Osteocyte (in vitro differentiated cells): ENCODE measurements at regions not wholly inside any gene's neighbourhood (a gene's known extent, or its start where the extent isn't known, plus 50 kb on each side); places are given as distances from the start of the nearest gene placed in this dataset.
"Not testable (repeated sequence)": the region's sequence is repeated elsewhere in the genome, so short reads cannot be mapped to it uniquely, and the experiment has no call there.

Source experiments
- DNase-seq: peaks from one replicate; pipeline ENCODE4 v3.0.0; 2021; ENCODE audit warnings: mixed read lengths; ENCODE audit not compliant: unreplicated experiment; ENCODE audit errors: extremely low spot score
- H3K27ac Mint-ChIP-seq: one replicate; pipeline ENCODE4 v1.8.0; 2021; ENCODE audit warnings: mild to moderate bottlenecking, mixed read lengths; ENCODE audit not compliant: unreplicated experiment
- H3K27me3 Mint-ChIP-seq: one replicate; pipeline ENCODE4 v1.8.0; 2021; ENCODE audit warnings: mixed read lengths; ENCODE audit not compliant: unreplicated experiment
- H3K36me3 Mint-ChIP-seq: one replicate; pipeline ENCODE4 v1.8.0; 2021; ENCODE audit warnings: mixed read lengths; ENCODE audit not compliant: unreplicated experiment
- H3K4me1 Mint-ChIP-seq: one replicate; pipeline ENCODE4 v1.8.0; 2021; ENCODE audit warnings: mixed read lengths; ENCODE audit not compliant: unreplicated experiment
- H3K4me3 Mint-ChIP-seq: one replicate; pipeline ENCODE4 v1.8.0; 2021; ENCODE audit warnings: mild to moderate bottlenecking, moderate library complexity, mixed read lengths; ENCODE audit not compliant: unreplicated experiment
- H3K9me3 Mint-ChIP-seq: one replicate; pipeline ENCODE4 v1.8.0; 2021; ENCODE audit warnings: mixed read lengths; ENCODE audit not compliant: unreplicated experiment
- TF ChIP-seq, protein P1 (sequence below): fragments of 200-600 bp; sonication (generic); IDR thresholded peaks from 2 replicates; pipeline ENCODE4 v1.5.0; 2021; ENCODE audit warnings: antibody characterized with exemption, mild to moderate bottlenecking, moderate library complexity

DNA sequence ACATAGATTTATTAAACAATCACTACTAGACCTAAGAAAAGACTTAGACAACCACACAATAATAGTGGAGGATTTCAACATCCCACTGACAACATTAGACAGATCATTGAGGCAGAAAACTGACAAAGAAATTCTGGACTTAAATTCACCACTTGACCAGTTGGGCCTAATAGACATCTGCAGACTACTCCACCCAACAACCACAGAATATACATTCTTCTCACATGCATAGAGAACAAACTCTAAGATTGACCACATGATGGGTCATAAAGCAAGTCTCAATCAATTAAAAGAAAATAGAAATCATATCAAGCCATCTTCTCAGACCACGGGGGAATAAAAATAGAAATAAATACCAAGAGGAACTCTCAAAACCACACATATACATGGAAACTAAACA lies 136.7 kb upstream of the ARG1 start:
- H3K27me3 Mint-ChIP-seq = peaks cover 26% of the 10 kb centered on the region
- H3K9me3 Mint-ChIP-seq = peaks cover 14% of the 10 kb centered on the region
- no peak overlapping the region for H3K27ac Mint-ChIP-seq
- no peak for DNase-seq
- H3K4me1 Mint-ChIP-seq = no peaks in the 10 kb centered on the region
- no peak overlapping the region for H3K4me3 Mint-ChIP-seq
- H3K36me3 Mint-ChIP-seq = no peaks in the 10 kb centered on the region
- TF ChIP-seq, protein P1, sequence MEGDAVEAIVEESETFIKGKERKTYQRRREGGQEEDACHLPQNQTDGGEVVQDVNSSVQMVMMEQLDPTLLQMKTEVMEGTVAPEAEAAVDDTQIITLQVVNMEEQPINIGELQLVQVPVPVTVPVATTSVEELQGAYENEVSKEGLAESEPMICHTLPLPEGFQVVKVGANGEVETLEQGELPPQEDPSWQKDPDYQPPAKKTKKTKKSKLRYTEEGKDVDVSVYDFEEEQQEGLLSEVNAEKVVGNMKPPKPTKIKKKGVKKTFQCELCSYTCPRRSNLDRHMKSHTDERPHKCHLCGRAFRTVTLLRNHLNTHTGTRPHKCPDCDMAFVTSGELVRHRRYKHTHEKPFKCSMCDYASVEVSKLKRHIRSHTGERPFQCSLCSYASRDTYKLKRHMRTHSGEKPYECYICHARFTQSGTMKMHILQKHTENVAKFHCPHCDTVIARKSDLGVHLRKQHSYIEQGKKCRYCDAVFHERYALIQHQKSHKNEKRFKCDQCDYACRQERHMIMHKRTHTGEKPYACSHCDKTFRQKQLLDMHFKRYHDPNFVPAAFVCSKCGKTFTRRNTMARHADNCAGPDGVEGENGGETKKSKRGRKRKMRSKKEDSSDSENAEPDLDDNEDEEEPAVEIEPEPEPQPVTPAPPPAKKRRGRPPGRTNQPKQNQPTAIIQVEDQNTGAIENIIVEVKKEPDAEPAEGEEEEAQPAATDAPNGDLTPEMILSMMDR = no peak

DNA sequence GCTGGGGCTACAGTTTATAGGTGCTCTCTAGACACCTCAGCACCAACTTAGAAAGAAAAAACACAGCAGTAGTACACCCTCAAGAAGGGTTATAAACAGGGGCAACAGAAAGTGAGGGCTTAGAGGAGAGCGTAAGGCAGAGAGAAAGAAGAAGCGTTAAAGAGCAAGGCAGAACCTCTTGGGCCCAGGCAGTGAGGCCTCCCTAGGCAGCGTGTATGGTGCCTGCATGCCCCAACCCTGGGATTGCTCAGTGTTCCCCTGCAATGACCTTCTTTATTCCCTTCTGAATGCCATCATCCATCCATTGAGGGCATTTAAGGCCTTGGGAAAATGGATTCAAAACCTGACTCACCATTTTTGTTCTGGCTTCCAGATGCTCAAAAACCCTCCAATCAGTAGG lies 130.0 kb upstream of the ARG1 start:
- TF ChIP-seq, protein P1 = no peak
- no peak overlapping the region for H3K27ac Mint-ChIP-seq
- no peak for DNase-seq
- no peaks in the 10 kb centered on the region for H3K36me3 Mint-ChIP-seq
- no peaks in the 10 kb centered on the region for H3K4me1 Mint-ChIP-seq
- peaks cover 7% of the 10 kb centered on the region for H3K9me3 Mint-ChIP-seq
- peaks cover 6% of the 10 kb centered on the region for H3K27me3 Mint-ChIP-seq
- H3K4me3 Mint-ChIP-seq = no peak overlapping the region

DNA sequence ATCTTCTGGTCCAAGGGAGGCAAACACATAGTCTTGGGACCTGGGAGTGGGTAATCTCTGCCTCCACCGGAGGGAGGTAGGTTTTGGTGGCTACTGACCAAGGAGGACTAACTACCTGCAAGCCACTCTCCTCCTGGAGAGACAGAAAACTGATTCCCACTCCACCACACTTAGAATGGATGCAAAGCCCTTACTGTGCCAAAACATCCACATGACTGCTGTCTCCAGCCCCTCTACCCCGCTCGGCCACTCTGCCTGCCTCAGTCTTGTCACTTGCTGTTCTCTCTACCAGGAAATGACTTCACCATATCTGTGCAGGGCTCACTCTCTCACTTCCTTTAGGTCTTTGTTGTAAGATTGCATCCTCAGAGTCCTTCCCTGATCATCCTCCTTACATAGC lies 129.5 kb upstream of the ARG1 start:
- Mint-ChIP-seq H3K4me3 (no peak overlapping the region), H3K4me1 (no peaks in the 10 kb centered on the region), H3K9me3 (peaks cover 3% of the 10 kb centered on the region), H3K27ac (no peak overlapping the region), H3K27me3 (peaks cover 3% of the 10 kb centered on the region), H3K36me3 (no peaks in the 10 kb centered on the region)
- DNase-seq = no peak
- TF ChIP-seq, protein P1 = no peak

DNA sequence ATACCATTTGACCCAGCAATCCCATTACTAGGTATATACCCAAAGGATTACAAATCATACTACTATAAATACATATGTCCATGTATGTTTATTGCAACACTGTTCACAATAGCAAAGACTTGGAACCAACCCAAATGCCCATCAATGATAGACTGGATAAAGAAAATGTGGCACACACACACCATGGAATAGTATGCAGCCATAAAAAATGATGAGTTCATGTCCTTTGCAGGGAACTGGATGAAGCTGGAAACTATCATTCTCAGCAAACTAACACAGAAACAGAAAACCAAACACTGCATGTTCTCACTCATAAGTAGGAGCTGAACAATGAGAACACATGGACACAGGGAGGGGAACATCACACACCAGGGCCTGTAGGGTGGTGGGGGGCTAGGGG lies 127.7 kb upstream of the ARG1 start:
- H3K27me3 Mint-ChIP-seq, H3K36me3 Mint-ChIP-seq, H3K27ac Mint-ChIP-seq, H3K9me3 Mint-ChIP-seq, DNase-seq, H3K4me1 Mint-ChIP-seq, H3K4me3 Mint-ChIP-seq: not testable (repeated sequence)

- Mint-ChIP-seq H3K36me3 (no peaks in the 10 kb centered on the region), H3K4me1 (no peaks in the 10 kb centered on the region), H3K9me3 (no peaks in the 10 kb centered on the region), H3K27me3 (peaks cover 7% of the 10 kb centered on the region), H3K27ac (no peak overlapping the region), H3K4me3 (no peak overlapping the region)
- DNase-seq = no peak
- TF ChIP-seq, protein P1 = no peak
Observed at GRCh38 chr6:131450861-131451260, 122.2 kb upstream of the ARG1 start.
